ENCODE measurements at regions not wholly inside any gene's neighbourhood (a gene's known extent, or its start where the extent isn't known, plus 50 kb on each side); places are given as distances from the start of the nearest gene placed in this dataset.

DNA sequence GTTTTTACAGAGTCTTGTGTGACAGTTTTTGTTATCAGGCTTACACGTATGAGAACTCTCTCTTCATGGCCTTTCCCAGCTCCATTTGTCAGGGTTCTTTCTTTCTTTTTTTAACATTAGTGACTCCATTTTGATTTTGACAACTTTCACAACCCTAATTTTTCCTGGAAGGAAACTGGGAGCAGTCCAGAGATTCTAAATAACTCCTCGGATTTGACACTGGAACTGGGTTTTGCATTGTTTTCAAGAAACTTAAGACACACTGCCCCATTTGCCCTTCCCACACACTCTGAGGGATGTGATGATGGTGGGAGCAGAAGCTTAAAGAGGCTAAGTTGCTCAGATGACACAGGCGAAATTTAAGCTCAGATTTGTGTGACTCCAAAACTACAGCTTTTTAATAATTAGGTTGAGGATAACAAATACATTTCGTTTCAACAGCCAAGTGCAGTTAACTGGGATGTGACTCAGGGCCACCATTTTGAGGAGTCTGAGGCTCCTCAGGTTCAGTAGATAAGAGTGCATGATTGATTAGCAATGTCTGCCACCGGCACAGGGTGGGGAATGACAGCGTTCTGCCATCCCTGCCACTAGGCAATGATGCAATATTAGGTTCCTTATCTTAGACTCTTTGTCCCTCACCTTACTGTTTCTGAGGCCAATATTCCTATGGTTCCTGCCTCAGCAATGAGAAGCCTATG is 95.1 kb upstream of the ATP1A1 start:
- TF ChIP-seq EZH2 (optimal IDR thresholded peaks at IDR 0.05; ENCODE audit: low read depth, low read length) (no peak), EZH2phosphoT487 (IDR thresholded peaks at IDR 0.05; ENCODE audit: low read length) (no peak)
- TF ChIP-seq, protein P1, sequence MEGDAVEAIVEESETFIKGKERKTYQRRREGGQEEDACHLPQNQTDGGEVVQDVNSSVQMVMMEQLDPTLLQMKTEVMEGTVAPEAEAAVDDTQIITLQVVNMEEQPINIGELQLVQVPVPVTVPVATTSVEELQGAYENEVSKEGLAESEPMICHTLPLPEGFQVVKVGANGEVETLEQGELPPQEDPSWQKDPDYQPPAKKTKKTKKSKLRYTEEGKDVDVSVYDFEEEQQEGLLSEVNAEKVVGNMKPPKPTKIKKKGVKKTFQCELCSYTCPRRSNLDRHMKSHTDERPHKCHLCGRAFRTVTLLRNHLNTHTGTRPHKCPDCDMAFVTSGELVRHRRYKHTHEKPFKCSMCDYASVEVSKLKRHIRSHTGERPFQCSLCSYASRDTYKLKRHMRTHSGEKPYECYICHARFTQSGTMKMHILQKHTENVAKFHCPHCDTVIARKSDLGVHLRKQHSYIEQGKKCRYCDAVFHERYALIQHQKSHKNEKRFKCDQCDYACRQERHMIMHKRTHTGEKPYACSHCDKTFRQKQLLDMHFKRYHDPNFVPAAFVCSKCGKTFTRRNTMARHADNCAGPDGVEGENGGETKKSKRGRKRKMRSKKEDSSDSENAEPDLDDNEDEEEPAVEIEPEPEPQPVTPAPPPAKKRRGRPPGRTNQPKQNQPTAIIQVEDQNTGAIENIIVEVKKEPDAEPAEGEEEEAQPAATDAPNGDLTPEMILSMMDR (IDR thresholded peaks at IDR 0.05; ENCODE audit: low read length) = no peak
